Spleen (tissue), 11 donors: ENCODE measurements at regions not wholly inside any gene's neighbourhood (a gene's known extent, or its start where the extent isn't known, plus 50 kb on each side); places are given as distances from the start of the nearest gene placed in this dataset.

Experiments
- DNase-seq: peaks from one replicate; pipeline ENCODE4 v3.0.0-alpha.2; 2020
- H3K27ac ChIP-seq, 8 donors: fragments of 200-600 bp; sonication (generic) in 7 of 8; 1 replicate in 4 of 8; 2 replicates in 4 of 8; pipeline versions ENCODE4 v1.5.0 to v1.8.0; 2016 to 2021; ENCODE audit warnings: inconsistent platforms in 4 of 8, mild to moderate bottlenecking in 4 of 8, moderate library complexity in 1 of 8
- H3K27me3 ChIP-seq, 7 donors: fragments of 200-600 bp; sonication (generic) in 6 of 7; replicated peaks in 1 of 7; 1 replicate in 4 of 7; 2 replicates in 3 of 7; pipeline versions ENCODE4 v1.5.0 to v1.8.0; 2016 to 2021; ENCODE audit warnings: inconsistent platforms in 3 of 7, mild to moderate bottlenecking in 1 of 7
- H3K36me3 ChIP-seq, 6 donors: fragments of 200-600 bp; sonication (generic) in 5 of 6; 1 replicate in 4 of 6; 2 replicates in 2 of 6; pipeline versions ENCODE4 v1.5.0 to v1.8.0; 2016 to 2021; ENCODE audit warnings: inconsistent platforms in 2 of 6
- H3K4me1 ChIP-seq, 6 donors: fragments of 200-600 bp; sonication (generic) in 5 of 6; 1 replicate in 3 of 6; 2 replicates in 3 of 6; pipeline versions ENCODE4 v1.5.0 to v1.8.0; 2016 to 2021; ENCODE audit warnings: inconsistent platforms in 3 of 6
- H3K4me3 ChIP-seq, 8 donors: fragments of 200-600 bp; sonication (generic) in 7 of 8; 1 replicate in 4 of 8; 2 replicates in 4 of 8; pipeline versions ENCODE4 v1.5.0 to v1.8.0; 2016 to 2021; ENCODE audit warnings: inconsistent platforms in 4 of 8, mild to moderate bottlenecking in 4 of 8, moderate library complexity in 2 of 8
- H3K9me3 ChIP-seq, 8 donors: fragments of 200-600 bp; sonication (generic) in 7 of 8; 1 replicate in 4 of 8; 2 replicates in 4 of 8; pipeline versions ENCODE4 v1.5.0 to v1.8.0; 2016 to 2021; ENCODE audit warnings: inconsistent platforms in 4 of 8
- POLR2A ChIP-seq, 3 donors: fragments of 450-650 bp; IDR thresholded peaks; one replicate each; pipeline ENCODE4 v1.5.1; 2017; ENCODE audit warnings: antibody characterized with exemption in 3 of 3, mild to moderate bottlenecking in 1 of 3
- POLR2AphosphoS5 ChIP-seq, 3 donors: sonication (generic); formaldehyde crosslinking; IDR thresholded peaks; one replicate each; pipeline ENCODE4 v1.5.1; 2017; ENCODE audit warnings: antibody characterized with exemption in 3 of 3
- WGBS, 5 donors: extraction: QIAGEN DNeasy Blood & Tissue Kit in 3 of 5; methylation state at CpG; one replicate each; pipeline versions ENCODE4 v1.1.5 to v1.1.7; 2013 to 2018; 5-methylcytosine and 5-hydroxymethylcytosine counted together
- intact Hi-C: fragments of 100-400 bp; cut with DNase I; formaldehyde crosslinking; loops from one replicate; pipeline ENCODE4 v1.15.0; 2023; ENCODE audit warnings: low total_unique reads
- TF ChIP-seq, protein P1 (sequence below), 11 experiments: fragments of 200-600 bp in 7 of 11; fragments of 450-650 bp in 4 of 11; sonication (generic) in 4 of 11; IDR thresholded peaks in 8 of 11; conservative IDR thresholded peaks in 3 of 11; 1 replicate in 7 of 11; 2 replicates in 4 of 11; pipeline versions ENCODE4 v1.4.0 to v1.8.0; 2016 to 2021; ENCODE audit warnings: antibody characterized with exemption in 11 of 11, inconsistent platforms in 4 of 11, mild to moderate bottlenecking in 1 of 11
- donor health status: healthy with polysubstance abuse.
- donor health status: DM: no; HTN: no; CAD: no; lungs with moderate emphysema.
- donor health status: DM: no; HTN: no; CAD: no.
- donor health status: Bipolar disorder and iron deficiency.
- donor health status: healthy.
- donor health status: DM: no; HTN: no; CAD: no.
- donor health status: DM: yes; HTN: yes; CAD: no.

DNA sequence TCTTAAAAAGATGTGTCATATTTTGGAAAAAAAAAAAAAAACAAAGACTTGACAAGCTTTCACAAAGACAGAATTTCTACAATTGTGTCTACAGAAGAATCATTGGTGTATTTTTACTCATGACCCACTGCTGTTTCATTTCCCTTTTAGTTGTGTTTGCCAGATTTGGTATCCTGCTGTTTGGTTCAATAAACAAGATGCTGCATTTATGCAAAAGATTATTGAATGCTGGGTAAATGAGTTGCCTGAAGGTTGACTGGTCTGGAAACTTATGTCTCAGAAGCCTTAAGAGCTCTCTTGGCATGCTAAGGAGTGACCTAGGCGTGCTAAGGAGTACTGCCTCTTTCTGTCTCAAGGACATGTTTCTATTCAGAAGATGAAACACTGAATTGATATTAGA lies 64.9 kb upstream of the NPY2R start:
- WGBS, 5 donors: 44 to 80% (median 73%) methylated on average over 1 of the region's 1 CpG
- no peaks in the 10 kb centered on the region for H3K9me3 ChIP-seq

More for the DNA sequence above, 64.9 kb upstream of the NPY2R start:
- no peak for DNase-seq
- Histone ChIP-seq H3K4me1 (no peaks in the 10 kb centered on the region), H3K27me3 (no peaks in the 10 kb centered on the region), H3K4me3 (no peak overlapping the region), H3K27ac (no peak overlapping the region), H3K36me3 (no peaks in the 10 kb centered on the region)
- TF ChIP-seq POLR2AphosphoS5 (IDR thresholded peaks at IDR 0.05): no peak
- no peak for TF ChIP-seq POLR2A (IDR thresholded peaks at IDR 0.05)
- TF ChIP-seq, protein P1, sequence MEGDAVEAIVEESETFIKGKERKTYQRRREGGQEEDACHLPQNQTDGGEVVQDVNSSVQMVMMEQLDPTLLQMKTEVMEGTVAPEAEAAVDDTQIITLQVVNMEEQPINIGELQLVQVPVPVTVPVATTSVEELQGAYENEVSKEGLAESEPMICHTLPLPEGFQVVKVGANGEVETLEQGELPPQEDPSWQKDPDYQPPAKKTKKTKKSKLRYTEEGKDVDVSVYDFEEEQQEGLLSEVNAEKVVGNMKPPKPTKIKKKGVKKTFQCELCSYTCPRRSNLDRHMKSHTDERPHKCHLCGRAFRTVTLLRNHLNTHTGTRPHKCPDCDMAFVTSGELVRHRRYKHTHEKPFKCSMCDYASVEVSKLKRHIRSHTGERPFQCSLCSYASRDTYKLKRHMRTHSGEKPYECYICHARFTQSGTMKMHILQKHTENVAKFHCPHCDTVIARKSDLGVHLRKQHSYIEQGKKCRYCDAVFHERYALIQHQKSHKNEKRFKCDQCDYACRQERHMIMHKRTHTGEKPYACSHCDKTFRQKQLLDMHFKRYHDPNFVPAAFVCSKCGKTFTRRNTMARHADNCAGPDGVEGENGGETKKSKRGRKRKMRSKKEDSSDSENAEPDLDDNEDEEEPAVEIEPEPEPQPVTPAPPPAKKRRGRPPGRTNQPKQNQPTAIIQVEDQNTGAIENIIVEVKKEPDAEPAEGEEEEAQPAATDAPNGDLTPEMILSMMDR (IDR thresholded peaks at IDR 0.05 in 8 of 11, conservative IDR thresholded peaks at IDR 0.05 in 3 of 11): no peak
- intact Hi-C loops: no loop called here
